ENCODE measurements at regions not wholly inside any gene's neighbourhood (a gene's known extent, or its start where the extent isn't known, plus 50 kb on each side); places are given as distances from the start of the nearest gene placed in this dataset.

DNA sequence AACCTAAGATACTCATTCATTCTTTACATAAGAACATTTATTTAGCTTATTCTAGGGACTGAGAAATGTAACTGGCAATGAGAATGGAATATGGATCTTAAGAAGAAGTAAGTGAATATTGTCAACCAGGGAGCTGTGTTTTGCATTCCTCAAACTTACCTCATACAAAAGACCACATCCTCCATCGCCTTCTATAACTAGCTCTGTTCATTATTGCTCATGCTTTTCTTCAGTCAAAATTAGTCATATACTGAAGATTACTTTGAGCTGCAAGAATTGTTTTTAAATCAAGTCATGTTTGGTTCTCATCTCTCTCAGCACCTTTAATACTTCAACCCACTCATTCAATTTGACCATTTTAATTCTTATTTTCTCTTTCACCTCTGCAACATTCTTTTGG lies 140.3 kb upstream of the RASA1 start:
- TF ChIP-seq, protein P1, sequence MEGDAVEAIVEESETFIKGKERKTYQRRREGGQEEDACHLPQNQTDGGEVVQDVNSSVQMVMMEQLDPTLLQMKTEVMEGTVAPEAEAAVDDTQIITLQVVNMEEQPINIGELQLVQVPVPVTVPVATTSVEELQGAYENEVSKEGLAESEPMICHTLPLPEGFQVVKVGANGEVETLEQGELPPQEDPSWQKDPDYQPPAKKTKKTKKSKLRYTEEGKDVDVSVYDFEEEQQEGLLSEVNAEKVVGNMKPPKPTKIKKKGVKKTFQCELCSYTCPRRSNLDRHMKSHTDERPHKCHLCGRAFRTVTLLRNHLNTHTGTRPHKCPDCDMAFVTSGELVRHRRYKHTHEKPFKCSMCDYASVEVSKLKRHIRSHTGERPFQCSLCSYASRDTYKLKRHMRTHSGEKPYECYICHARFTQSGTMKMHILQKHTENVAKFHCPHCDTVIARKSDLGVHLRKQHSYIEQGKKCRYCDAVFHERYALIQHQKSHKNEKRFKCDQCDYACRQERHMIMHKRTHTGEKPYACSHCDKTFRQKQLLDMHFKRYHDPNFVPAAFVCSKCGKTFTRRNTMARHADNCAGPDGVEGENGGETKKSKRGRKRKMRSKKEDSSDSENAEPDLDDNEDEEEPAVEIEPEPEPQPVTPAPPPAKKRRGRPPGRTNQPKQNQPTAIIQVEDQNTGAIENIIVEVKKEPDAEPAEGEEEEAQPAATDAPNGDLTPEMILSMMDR (IDR thresholded peaks at IDR 0.05), result no peak
- TF ChIP-seq POLR2A (IDR thresholded peaks at IDR 0.05), result no peak

Measured in breast epithelium (tissue), 3 donors.